A549 (cell line): ENCODE measurements at regions not wholly inside any gene's neighbourhood (a gene's known extent, or its start where the extent isn't known, plus 50 kb on each side); places are given as distances from the start of the nearest gene placed in this dataset.

ENCODE experiments used
- ATAC-seq, 2 experiments: fragments of 200-7000 bp in 1 of 2; fragments of >200 bp in 1 of 2; cut with Nextera tagmentation in 1 of 2; cut with Tn5 transposase in 1 of 2; 3 replicates each; pipeline versions ENCODE4 v1.8.0 to v1.9.1; 2018 to 2020; ENCODE audit warnings: mild to moderate bottlenecking in 1 of 2, moderate library complexity in 1 of 2
- CTCF ChIA-PET: fragments of 300-600 bp; sonication (Branson Sonifier 250); formaldehyde crosslinking; extraction: SDS; loops from one replicate; lab custom pipeline; 2021; ENCODE audit warnings: antibody characterized with exemption, inconsistent platforms; lab: Yijun Ruan, JAX
- POLR2A ChIA-PET: fragments of 350-600 bp; formaldehyde crosslinking; extraction: SDS; loops from one replicate; lab custom pipeline; 2021; ENCODE audit warnings: antibody characterized with exemption, inconsistent platforms; lab: Yijun Ruan, JAX
- DNase-seq, 2 experiments: peaks; one replicate each; pipeline versions ENCODE4 v3.0.0 to v3.0.0-alpha.2; 2011 to 2016; ENCODE audit warnings: low read depth in 1 of 2, low spot score in 1 of 2
- FAIRE-seq: peaks from 2 replicates; lab custom pipeline; 2011; peaks lifted over from hg19 to GRCh38; lab: Jason Lieb, UNC
- H3K27ac ChIP-seq, 2 experiments: fragments of >200 bp; sonication (Bioruptor Twin); formaldehyde crosslinking; 3 replicates each; pipeline ENCODE4 v1.5.1; 2016 to 2017
- H3K4me1 ChIP-seq: fragments of >200 bp; sonication (Bioruptor Twin); formaldehyde crosslinking; 3 replicates; pipeline ENCODE4 v1.6.1; 2016
- H3K4me2 ChIP-seq: fragments of >200 bp; sonication (Bioruptor Twin); formaldehyde crosslinking; 3 replicates; pipeline ENCODE4 v1.6.1; 2016
- H3K4me3 ChIP-seq: fragments of >200 bp; sonication (Bioruptor Twin); formaldehyde crosslinking; 3 replicates; pipeline ENCODE4 v1.5.1; 2016
- H3K9me3 ChIP-seq: fragments of >200 bp; sonication (Bioruptor Twin); formaldehyde crosslinking; 3 replicates; pipeline ENCODE4 v1.6.1; 2016
- BHLHE40 ChIP-seq: IDR thresholded peaks from 2 replicates; pipeline ENCODE4 v1.6.1; 2012; ENCODE audit warnings: low read depth, low read length, inconsistent platforms
- CBX2 ChIP-seq: fragments of 200-600 bp; sonication (generic); IDR thresholded peaks from 2 replicates; pipeline ENCODE4 v1.6.1; 2016; ENCODE audit warnings: low read depth, mild to moderate bottlenecking, borderline replicate concordance
- CHD2 ChIP-seq: fragments of 150-350 bp; IDR thresholded peaks from 2 replicates; pipeline ENCODE4 v1.6.1; 2014; ENCODE audit warnings: low read length; ENCODE audit not compliant: partially characterized antibody
- CHD4 ChIP-seq: fragments of 200-600 bp; sonication (generic); IDR thresholded peaks from 2 replicates; pipeline ENCODE4 v1.6.1; 2016; ENCODE audit warnings: antibody characterized with exemption, mild to moderate bottlenecking, borderline replicate concordance
- EP300 ChIP-seq, 2 experiments: fragments of >200 bp; sonication (Bioruptor Twin); formaldehyde crosslinking; IDR thresholded peaks; 2 replicates in 1 of 2; 3 replicates in 1 of 2; pipeline ENCODE4 v1.6.1; 2016 to 2017
- FOXS1 ChIP-seq: fragments of 250-450 bp; sonication (Bioruptor Pico); IDR thresholded peaks from 2 replicates; pipeline ENCODE4 v1.5.0; 2020; ENCODE audit warnings: mild to moderate bottlenecking, moderate library complexity
- HDAC2 ChIP-seq: fragments of 200-600 bp; sonication (generic); IDR thresholded peaks from 2 replicates; pipeline ENCODE4 v1.6.1; 2016
- HOXB13 ChIP-seq: fragments of 250-450 bp; sonication (Bioruptor Pico); IDR thresholded peaks from 2 replicates; pipeline ENCODE4 v1.5.0; 2020; ENCODE audit warnings: low read depth, mild to moderate bottlenecking, moderate library complexity
- JUN ChIP-seq, 2 experiments: fragments of >200 bp; sonication (Bioruptor Twin); formaldehyde crosslinking; IDR thresholded peaks; 2 replicates in 1 of 2; 3 replicates in 1 of 2; pipeline ENCODE4 v1.6.1; 2016 to 2017
- JUNB ChIP-seq: fragments of >200 bp; sonication (Bioruptor Twin); formaldehyde crosslinking; IDR thresholded peaks from 2 replicates; pipeline ENCODE4 v1.6.1; 2016
- KDM1A ChIP-seq: fragments of 200-600 bp; sonication (generic); IDR thresholded peaks from 2 replicates; pipeline ENCODE4 v1.6.1; 2016; ENCODE audit warnings: low read depth, mild to moderate bottlenecking
- NFE2L2 ChIP-seq: fragments of 150-350 bp; conservative IDR thresholded peaks from 2 replicates; pipeline ENCODE4 v1.6.1; 2014; ENCODE audit warnings: low read length
- NPAS2 ChIP-seq: fragments of 250-450 bp; sonication (Bioruptor Pico); IDR thresholded peaks from 2 replicates; pipeline ENCODE4 v1.8.0; 2022; ENCODE audit warnings: mild to moderate bottlenecking, moderate library complexity, borderline replicate concordance
- NR3C1 ChIP-seq: fragments of >200 bp; sonication (Bioruptor Twin); formaldehyde crosslinking; IDR thresholded peaks from 3 replicates; pipeline ENCODE4 v1.6.1; 2017
- POLR2AphosphoS2 ChIP-seq: conservative IDR thresholded peaks from 2 replicates; pipeline ENCODE4 v1.6.1; 2012; ENCODE audit warnings: low read length, improper control_type of control experiment, inconsistent platforms
- RCOR1 ChIP-seq: fragments of 150-350 bp; IDR thresholded peaks from 2 replicates; pipeline ENCODE4 v1.6.1; 2014; ENCODE audit warnings: antibody characterized with exemption, low read length, low read depth
- RFX5 ChIP-seq: fragments of 450-650 bp; IDR thresholded peaks from 2 replicates; pipeline ENCODE4 v1.7.1; 2014; ENCODE audit warnings: antibody characterized with exemption, mild to moderate bottlenecking, moderate library complexity
- WGBS: methylation state at CpG from one replicate; pipeline ENCODE4 v1.1.6; 2017; ENCODE audit errors: missing lambda C conversion rate; 5-methylcytosine and 5-hydroxymethylcytosine counted together
- TF ChIP-seq, protein P1 (sequence below): IDR thresholded peaks from 2 replicates; pipeline ENCODE4 v1.6.1; 2012
- TF ChIP-seq, protein P2 (sequence below): fragments of 250-450 bp; sonication (Bioruptor Pico); IDR thresholded peaks from 2 replicates; pipeline ENCODE4 v1.5.0; 2021; ENCODE audit warnings: mild to moderate bottlenecking, moderate library complexity, borderline replicate concordance
- TF ChIP-seq, protein P3 (sequence below): fragments of >200 bp; sonication (Bioruptor Twin); formaldehyde crosslinking; IDR thresholded peaks from 2 replicates; pipeline ENCODE4 v1.6.1; 2016
- TF ChIP-seq, protein P4 (sequence below): fragments of >200 bp; sonication (Bioruptor Twin); formaldehyde crosslinking; IDR thresholded peaks from 3 replicates; pipeline ENCODE4 v1.6.1; 2016
- TF ChIP-seq, protein P5 (sequence below): IDR thresholded peaks from 2 replicates; pipeline ENCODE4 v1.6.1; 2012
- TF ChIP-seq, protein P6 (sequence below): fragments of 250-450 bp; sonication (Bioruptor Pico); IDR thresholded peaks from 2 replicates; pipeline ENCODE4 v1.5.0; 2020; ENCODE audit warnings: low read depth, mild to moderate bottlenecking, moderate library complexity

DNA sequence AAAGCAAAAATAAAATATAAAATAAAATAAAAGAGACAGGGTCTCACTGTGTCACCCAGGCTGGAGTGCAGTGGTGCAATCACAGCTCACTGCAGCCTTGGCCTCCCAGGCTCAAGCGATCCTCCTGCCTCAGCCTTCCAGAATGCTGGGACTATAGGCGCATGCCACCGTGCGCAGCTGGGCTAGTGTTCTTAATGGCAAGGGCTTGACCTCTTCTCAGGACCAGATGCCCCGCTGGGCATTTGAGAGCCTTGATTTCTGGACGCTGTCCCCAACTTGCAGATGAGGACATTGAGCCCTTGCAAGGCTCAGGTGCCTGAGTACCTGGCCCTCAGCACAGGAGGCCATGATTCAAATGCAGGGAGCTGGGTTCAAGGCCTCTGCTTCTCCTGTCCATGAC, 82.6 kb downstream of the DHCR7 start:
- no peak for FAIRE-seq
- ATAC-seq: no peak
- TF ChIP-seq NFE2L2 (no peak), RFX5 (no peak), EP300 (IDR thresholded peaks at IDR 0.05) (no peak), BHLHE40 (no peak), POLR2AphosphoS2 (no peak), HOXB13 (CRISPR knock-in tag) (no peak), NR3C1 (no peak), FOXS1 (CRISPR knock-in tag) (no peak), JUN (IDR thresholded peaks at IDR 0.05) (no peak), JUNB (no peak), CBX2 (no peak)
- TF ChIP-seq, protein P1, sequence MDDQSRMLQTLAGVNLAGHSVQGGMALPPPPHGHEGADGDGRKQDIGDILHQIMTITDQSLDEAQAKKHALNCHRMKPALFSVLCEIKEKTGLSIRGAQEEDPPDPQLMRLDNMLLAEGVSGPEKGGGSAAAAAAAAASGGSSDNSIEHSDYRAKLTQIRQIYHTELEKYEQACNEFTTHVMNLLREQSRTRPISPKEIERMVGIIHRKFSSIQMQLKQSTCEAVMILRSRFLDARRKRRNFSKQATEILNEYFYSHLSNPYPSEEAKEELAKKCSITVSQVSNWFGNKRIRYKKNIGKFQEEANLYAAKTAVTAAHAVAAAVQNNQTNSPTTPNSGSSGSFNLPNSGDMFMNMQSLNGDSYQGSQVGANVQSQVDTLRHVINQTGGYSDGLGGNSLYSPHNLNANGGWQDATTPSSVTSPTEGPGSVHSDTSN: no peak
- TF ChIP-seq, protein P2, sequence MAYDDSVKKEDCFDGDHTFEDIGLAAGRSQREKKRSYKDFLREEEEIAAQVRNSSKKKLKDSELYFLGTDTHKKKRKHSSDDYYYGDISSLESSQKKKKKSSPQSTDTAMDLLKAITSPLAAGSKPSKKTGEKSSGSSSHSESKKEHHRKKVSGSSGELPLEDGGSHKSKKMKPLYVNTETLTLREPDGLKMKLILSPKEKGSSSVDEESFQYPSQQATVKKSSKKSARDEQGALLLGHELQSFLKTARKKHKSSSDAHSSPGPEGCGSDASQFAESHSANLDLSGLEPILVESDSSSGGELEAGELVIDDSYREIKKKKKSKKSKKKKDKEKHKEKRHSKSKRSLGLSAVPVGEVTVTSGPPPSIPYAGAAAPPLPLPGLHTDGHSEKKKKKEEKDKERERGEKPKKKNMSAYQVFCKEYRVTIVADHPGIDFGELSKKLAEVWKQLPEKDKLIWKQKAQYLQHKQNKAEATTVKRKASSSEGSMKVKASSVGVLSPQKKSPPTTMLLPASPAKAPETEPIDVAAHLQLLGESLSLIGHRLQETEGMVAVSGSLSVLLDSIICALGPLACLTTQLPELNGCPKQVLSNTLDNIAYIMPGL (CRISPR knock-in tag): no peak
- TF ChIP-seq, protein P3, sequence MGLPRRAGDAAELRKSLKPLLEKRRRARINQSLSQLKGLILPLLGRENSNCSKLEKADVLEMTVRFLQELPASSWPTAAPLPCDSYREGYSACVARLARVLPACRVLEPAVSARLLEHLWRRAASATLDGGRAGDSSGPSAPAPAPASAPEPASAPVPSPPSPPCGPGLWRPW: no peak
- POLR2A ChIA-PET: no interaction called here
- CTCF ChIA-PET: no interaction called here
- no peak for DNase-seq
- Histone ChIP-seq H3K27ac (no peak overlapping the region), H3K4me3 (no peak overlapping the region), H3K9me3 (no peaks in the 10 kb centered on the region), H3K4me1 (no peaks in the 10 kb centered on the region), H3K4me2 (no peak overlapping the region)
- WGBS: 80% methylated on average over 6 of the region's 6 CpGs

DNA sequence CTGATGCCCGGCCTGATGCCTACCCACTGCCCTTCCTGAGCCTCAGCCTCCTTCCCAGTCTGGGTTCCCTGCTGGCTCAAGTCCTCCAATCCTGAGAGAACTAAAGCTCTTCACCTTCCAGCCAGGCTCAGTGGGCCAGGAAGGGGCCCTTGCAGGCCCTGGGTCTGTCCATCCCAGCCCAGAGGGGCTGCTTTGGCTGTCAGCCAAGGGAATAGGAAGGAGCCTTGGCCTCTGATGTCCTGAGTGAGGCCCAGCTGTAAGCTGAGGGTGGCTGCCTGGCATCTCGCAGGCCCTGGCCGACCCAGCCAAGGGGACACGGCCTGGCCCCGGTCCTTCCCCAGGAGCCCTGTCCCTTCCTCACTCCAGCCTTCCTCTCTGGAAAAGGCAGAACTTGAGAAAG, 83.4 kb downstream of the DHCR7 start:
- H3K4me3 ChIP-seq: no peak overlapping the region
- WGBS: 76% methylated on average over 5 of the region's 5 CpGs
- no peak overlapping the region for H3K4me2 ChIP-seq
- H3K27ac ChIP-seq: no peak overlapping the region
- ChIA-PET CTCF (interaction anchor here (0.8 to 1.4 kb wide), 3 partner anchors 8 to 282 kb away, joined by 3 to 4 read pairs (median 3); no protein-coding TSS in a partner anchor), POLR2A (no interaction called here)
- TF ChIP-seq, protein P4, sequence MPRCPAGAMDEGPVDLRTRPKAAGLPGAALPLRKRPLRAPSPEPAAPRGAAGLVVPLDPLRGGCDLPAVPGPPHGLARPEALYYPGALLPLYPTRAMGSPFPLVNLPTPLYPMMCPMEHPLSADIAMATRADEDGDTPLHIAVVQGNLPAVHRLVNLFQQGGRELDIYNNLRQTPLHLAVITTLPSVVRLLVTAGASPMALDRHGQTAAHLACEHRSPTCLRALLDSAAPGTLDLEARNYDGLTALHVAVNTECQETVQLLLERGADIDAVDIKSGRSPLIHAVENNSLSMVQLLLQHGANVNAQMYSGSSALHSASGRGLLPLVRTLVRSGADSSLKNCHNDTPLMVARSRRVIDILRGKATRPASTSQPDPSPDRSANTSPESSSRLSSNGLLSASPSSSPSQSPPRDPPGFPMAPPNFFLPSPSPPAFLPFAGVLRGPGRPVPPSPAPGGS: no peak
- TF ChIP-seq CHD4: no peak
- TF ChIP-seq, protein P5, sequence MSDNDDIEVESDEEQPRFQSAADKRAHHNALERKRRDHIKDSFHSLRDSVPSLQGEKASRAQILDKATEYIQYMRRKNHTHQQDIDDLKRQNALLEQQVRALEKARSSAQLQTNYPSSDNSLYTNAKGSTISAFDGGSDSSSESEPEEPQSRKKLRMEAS: no peak
- no peak for TF ChIP-seq KDM1A
- TF ChIP-seq, protein P6, sequence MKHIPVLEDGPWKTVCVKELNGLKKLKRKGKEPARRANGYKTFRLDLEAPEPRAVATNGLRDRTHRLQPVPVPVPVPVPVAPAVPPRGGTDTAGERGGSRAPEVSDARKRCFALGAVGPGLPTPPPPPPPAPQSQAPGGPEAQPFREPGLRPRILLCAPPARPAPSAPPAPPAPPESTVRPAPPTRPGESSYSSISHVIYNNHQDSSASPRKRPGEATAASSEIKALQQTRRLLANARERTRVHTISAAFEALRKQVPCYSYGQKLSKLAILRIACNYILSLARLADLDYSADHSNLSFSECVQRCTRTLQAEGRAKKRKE (CRISPR knock-in tag): no peak
- TF ChIP-seq, protein P1: no peak
- no peak for TF ChIP-seq CHD2
- TF ChIP-seq NPAS2: no peak
- TF ChIP-seq RCOR1: no peak
- no peak for TF ChIP-seq JUN (IDR thresholded peaks at IDR 0.05)
- TF ChIP-seq HDAC2: no peak
- H3K4me1 ChIP-seq: no peaks in the 10 kb centered on the region
- DNase-seq: no peak
- no peak for ATAC-seq
- no peak for FAIRE-seq
- H3K9me3 ChIP-seq: no peaks in the 10 kb centered on the region
